Ishikawa (cell line): ENCODE measurements at regions not wholly inside any gene's neighbourhood (a gene's known extent, or its start where the extent isn't known, plus 50 kb on each side); places are given as distances from the start of the nearest gene placed in this dataset.

Experiments used
- CEBPB ChIP-seq: IDR thresholded peaks from 2 replicates; pipeline ENCODE4 v1.6.1; 2012
- CREB1 ChIP-seq: IDR thresholded peaks from 2 replicates; pipeline ENCODE4 v1.6.1; 2012; ENCODE audit warnings: low read depth
- EGR1 ChIP-seq: IDR thresholded peaks from 2 replicates; pipeline ENCODE4 v1.6.1; 2012
- EP300 ChIP-seq: IDR thresholded peaks from 2 replicates; pipeline ENCODE4 v1.6.1; 2012; ENCODE audit warnings: borderline replicate concordance
- FOXM1 ChIP-seq: IDR thresholded peaks from 2 replicates; pipeline ENCODE4 v1.6.1; 2012; ENCODE audit warnings: low read depth, borderline replicate concordance
- MAX ChIP-seq: IDR thresholded peaks from 2 replicates; pipeline ENCODE4 v1.6.1; 2012
- NFIC ChIP-seq: IDR thresholded peaks from 2 replicates; pipeline ENCODE4 v1.6.1; 2012
- RAD21 ChIP-seq: IDR thresholded peaks from 2 replicates; pipeline ENCODE4 v1.6.1; 2012; ENCODE audit warnings: low read depth
- REST ChIP-seq: IDR thresholded peaks from 2 replicates; pipeline ENCODE4 v1.6.1; 2012; ENCODE audit warnings: low read depth, mild to moderate bottlenecking
- TAF1 ChIP-seq: IDR thresholded peaks from 2 replicates; pipeline ENCODE4 v1.6.1; 2012; ENCODE audit warnings: low read depth, mild to moderate bottlenecking
- TCF12 ChIP-seq: IDR thresholded peaks from 2 replicates; pipeline ENCODE4 v1.6.1; 2012; ENCODE audit warnings: low read depth
- TEAD4 ChIP-seq: IDR thresholded peaks from 2 replicates; pipeline ENCODE4 v1.6.1; 2012
- USF1 ChIP-seq: IDR thresholded peaks from 2 replicates; pipeline ENCODE4 v1.6.1; 2012
- YY1 ChIP-seq: IDR thresholded peaks from 2 replicates; pipeline ENCODE4 v1.6.1; 2012; ENCODE audit warnings: low read depth
- ZBTB7A ChIP-seq: IDR thresholded peaks from 2 replicates; pipeline ENCODE4 v1.6.1; 2012; ENCODE audit warnings: low read depth

GRCh38 chr13:100773923-100774663 lies 99.5 kb upstream of the TMTC4 start:
- TF ChIP-seq TCF12 (no peak), USF1 (no peak), EP300 (no peak), EGR1 (no peak), FOXM1 (no peak), NFIC (no peak), ZBTB7A (no peak), CEBPB (no peak), TAF1 (no peak), TEAD4 (no peak), CREB1 (no peak), MAX (no peak)

- TF ChIP-seq EP300 (no peak), CREB1 (no peak), EGR1 (no peak), TCF12 (no peak), RAD21 (no peak), YY1 (no peak)
Observed at GRCh38 chr13:100773429-100773828, 98.8 kb upstream of the TMTC4 start.

GRCh38 chr13:100767192-100767591 lies 92.6 kb upstream of the TMTC4 start:
- TF ChIP-seq FOXM1 (no peak), NFIC (no peak)

GRCh38 chr13:100764937-100765336 lies 90.3 kb upstream of the TMTC4 start:
- TF ChIP-seq USF1 (no peak), TEAD4 (no peak), CEBPB (no peak), EP300 (no peak), TCF12 (no peak), ZBTB7A (no peak), YY1 (no peak), REST (no peak), RAD21 (no peak), CREB1 (no peak), EGR1 (no peak), FOXM1 (no peak), TAF1 (no peak), NFIC (no peak), MAX (no peak)

GRCh38 chr13:100755891-100756290 lies 81.3 kb upstream of the TMTC4 start:
- TF ChIP-seq MAX (no peak), YY1 (no peak), TAF1 (no peak), FOXM1 (no peak), USF1 (no peak), CREB1 (no peak), EGR1 (no peak), CEBPB (no peak), REST (no peak), EP300 (no peak), ZBTB7A (no peak), RAD21 (no peak), TEAD4 (no peak), TCF12 (no peak), NFIC (no peak)
